A673 (cell line): ENCODE measurements at regions not wholly inside any gene's neighbourhood (a gene's known extent, or its start where the extent isn't known, plus 50 kb on each side); places are given as distances from the start of the nearest gene placed in this dataset.

Experiments
- CTCF ChIP-seq: fragments of 300-800, 200-600 bp; sonication (generic); conservative IDR thresholded peaks from 2 replicates; pipeline ENCODE4 v1.5.1; 2017; ENCODE audit warnings: low read depth, mild to moderate bottlenecking, antibody characterized with exemption, low read length, moderate library complexity, mixed read lengths
- EZH2 ChIP-seq: fragments of 200-600 bp; sonication (generic); IDR thresholded peaks from 2 replicates; pipeline ENCODE4 v1.6.1; 2017; ENCODE audit warnings: borderline replicate concordance, low read depth, mild to moderate bottlenecking, mixed read lengths, antibody characterized with exemption, low read length; ENCODE audit not compliant: poor library complexity, severe bottlenecking

GRCh38 chr2:56133441-56133840 lies 50.3 kb upstream of the CCDC85A start:
- TF ChIP-seq CTCF (no peak), EZH2 (no peak)
